Left lung (tissue), 4 donors: ENCODE measurements at regions not wholly inside any gene's neighbourhood (a gene's known extent, or its start where the extent isn't known, plus 50 kb on each side); places are given as distances from the start of the nearest gene placed in this dataset.

Source experiments
- ATAC-seq: fragments of 200-7000 bp; cut with Tn5 transposase; one replicate; pipeline ENCODE4 v1.9.1; 2020; ENCODE audit warnings: moderate library complexity
- DNase-seq, 4 donors: peaks; one replicate each; pipeline ENCODE4 v3.0.0-alpha.2; 2013 to 2020
- H3K27ac ChIP-seq, 2 donors: fragments of 200-600 bp; sonication (generic) in 1 of 2; one replicate each; pipeline versions ENCODE4 v1.5.0 to v1.8.0; 2020 to 2021
- H3K27me3 ChIP-seq, 2 donors: fragments of 200-600 bp; sonication (generic) in 1 of 2; one replicate each; pipeline versions ENCODE4 v1.5.0 to v1.8.0; 2020 to 2021
- H3K36me3 ChIP-seq, 2 donors: fragments of 200-600 bp; sonication (generic) in 1 of 2; one replicate each; pipeline versions ENCODE4 v1.5.0 to v1.8.0; 2020 to 2021
- H3K4me1 ChIP-seq, 2 donors: fragments of 200-600 bp; one replicate each; pipeline ENCODE4 v1.8.0; 2021
- H3K4me3 ChIP-seq, 2 donors: fragments of 200-600 bp; sonication (generic) in 1 of 2; one replicate each; pipeline versions ENCODE4 v1.5.0 to v1.8.0; 2020 to 2021; ENCODE audit warnings: mild to moderate bottlenecking in 1 of 2
- H3K9me3 ChIP-seq, 2 donors: fragments of 200-600 bp; sonication (generic) in 1 of 2; one replicate each; pipeline versions ENCODE4 v1.5.0 to v1.8.0; 2020 to 2021
- intact Hi-C, 2 donors: fragments of 100-400 bp; cut with DNase I; formaldehyde crosslinking; loops; one replicate each; pipeline versions ENCODE4 v1.11.2 to v1.14.2; 2022
- TF ChIP-seq, protein P1 (sequence below), 2 donors: fragments of 200-600 bp; sonication (generic) in 1 of 2; IDR thresholded peaks; one replicate each; pipeline versions ENCODE4 v1.5.0 to v1.8.0; 2021; ENCODE audit warnings: antibody characterized with exemption in 2 of 2
- donor health status: DM: no; HTN: yes; CAD: no.
- donor health status: DM: no; HTN: no; CAD: no.

DNA sequence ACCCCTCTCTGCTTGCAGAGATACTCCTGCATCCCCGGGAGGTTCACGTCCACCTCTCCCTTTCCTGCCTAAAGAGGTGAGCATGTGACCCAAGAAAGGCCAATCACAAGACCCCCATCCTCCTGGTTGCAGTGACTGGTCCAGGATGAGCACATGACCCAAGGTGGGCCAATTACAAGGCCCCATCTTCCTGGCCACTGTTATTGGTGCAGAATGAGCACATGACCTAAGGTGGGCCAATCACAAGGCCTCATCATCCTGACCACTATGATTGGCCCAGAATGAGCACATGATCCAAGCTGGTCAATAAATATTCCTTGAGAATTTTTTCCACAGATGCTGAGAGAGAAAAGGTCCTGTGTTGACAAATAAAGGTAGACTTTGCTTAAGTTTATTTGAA, 350.7 kb downstream of the EFNB2 start:
- H3K4me1 ChIP-seq: no peaks in the 10 kb centered on the region
- peaks cover 0 to 4% of the 10 kb centered on the region in 2 donors for H3K9me3 ChIP-seq
- H3K4me3 ChIP-seq: no peak overlapping the region
- no peak for ATAC-seq
- TF ChIP-seq, protein P1, sequence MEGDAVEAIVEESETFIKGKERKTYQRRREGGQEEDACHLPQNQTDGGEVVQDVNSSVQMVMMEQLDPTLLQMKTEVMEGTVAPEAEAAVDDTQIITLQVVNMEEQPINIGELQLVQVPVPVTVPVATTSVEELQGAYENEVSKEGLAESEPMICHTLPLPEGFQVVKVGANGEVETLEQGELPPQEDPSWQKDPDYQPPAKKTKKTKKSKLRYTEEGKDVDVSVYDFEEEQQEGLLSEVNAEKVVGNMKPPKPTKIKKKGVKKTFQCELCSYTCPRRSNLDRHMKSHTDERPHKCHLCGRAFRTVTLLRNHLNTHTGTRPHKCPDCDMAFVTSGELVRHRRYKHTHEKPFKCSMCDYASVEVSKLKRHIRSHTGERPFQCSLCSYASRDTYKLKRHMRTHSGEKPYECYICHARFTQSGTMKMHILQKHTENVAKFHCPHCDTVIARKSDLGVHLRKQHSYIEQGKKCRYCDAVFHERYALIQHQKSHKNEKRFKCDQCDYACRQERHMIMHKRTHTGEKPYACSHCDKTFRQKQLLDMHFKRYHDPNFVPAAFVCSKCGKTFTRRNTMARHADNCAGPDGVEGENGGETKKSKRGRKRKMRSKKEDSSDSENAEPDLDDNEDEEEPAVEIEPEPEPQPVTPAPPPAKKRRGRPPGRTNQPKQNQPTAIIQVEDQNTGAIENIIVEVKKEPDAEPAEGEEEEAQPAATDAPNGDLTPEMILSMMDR (IDR thresholded peaks at IDR 0.05): no peak
- H3K27ac ChIP-seq: no peak overlapping the region
- no peaks in the 10 kb centered on the region for H3K27me3 ChIP-seq
- intact Hi-C loops: no loop called here
- no peak for DNase-seq
- no peaks in the 10 kb centered on the region for H3K36me3 ChIP-seq

DNA sequence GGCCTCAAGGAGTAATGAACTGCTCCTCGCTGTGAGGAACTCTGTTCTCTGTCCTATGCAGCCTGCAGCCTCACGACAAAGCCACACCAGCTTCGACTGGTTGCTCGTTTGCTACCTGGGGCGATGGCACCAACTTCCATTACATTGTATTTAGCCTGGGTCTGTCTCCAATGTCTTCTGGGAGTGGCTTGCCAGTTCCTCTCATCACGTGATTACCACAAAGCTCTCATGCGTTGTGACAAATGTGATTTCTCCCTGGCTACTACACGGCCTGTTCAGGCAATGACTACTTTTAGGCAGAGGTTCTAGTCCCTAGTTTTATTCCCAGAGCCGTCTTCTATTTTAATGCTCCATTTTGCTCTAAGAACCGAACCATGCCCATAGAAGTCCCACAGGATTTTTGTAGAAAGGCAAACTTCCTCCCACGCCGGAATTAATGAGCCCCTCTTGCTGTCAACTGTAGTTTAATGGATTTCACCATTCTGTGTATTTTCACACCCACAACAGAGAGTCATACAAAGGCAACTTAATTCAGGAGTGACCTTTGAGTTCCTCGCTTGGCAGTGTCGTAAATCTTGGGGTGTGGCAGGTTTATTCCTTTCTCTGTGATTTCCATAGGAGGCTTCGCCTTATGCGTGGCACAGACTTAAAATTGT, 351.9 kb downstream of the EFNB2 start:
- DNase-seq (no peak), ATAC-seq (no peak)
- Histone ChIP-seq H3K4me1 (no peaks in the 10 kb centered on the region), H3K27me3 (no peaks in the 10 kb centered on the region), H3K9me3 (peaks cover 0 to 4% of the 10 kb centered on the region in 2 donors), H3K36me3 (no peaks in the 10 kb centered on the region), H3K27ac (no peak overlapping the region), H3K4me3 (no peak overlapping the region)
- TF ChIP-seq, protein P1 (IDR thresholded peaks at IDR 0.05): no peak
- intact Hi-C loops: no loop called here

DNA sequence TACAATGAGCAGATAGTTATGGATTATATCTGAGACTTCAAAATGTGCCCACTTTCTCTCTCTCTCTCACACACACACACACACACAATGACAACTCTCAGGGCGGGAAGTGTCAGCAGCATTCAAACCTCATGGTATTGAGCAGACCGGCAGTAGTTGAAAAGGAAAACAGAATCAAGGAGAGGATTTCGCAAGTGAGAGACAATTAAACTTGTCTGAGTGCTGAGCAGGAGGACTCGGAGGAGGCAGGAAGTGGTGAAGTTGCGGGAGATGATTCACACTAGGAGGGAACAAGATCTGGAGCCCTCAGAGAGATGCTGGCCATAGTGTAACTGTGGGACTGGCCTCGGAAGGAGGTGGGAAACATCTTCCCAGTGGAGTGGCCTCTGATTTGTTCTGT, 353.1 kb downstream of the EFNB2 start:
- no peaks in the 10 kb centered on the region for H3K36me3 ChIP-seq
- DNase-seq (no peak), ATAC-seq (peak; percentile 45)
- no peak overlapping the region for H3K27ac ChIP-seq
- H3K27me3 ChIP-seq: no peaks in the 10 kb centered on the region
- no peak overlapping the region for H3K4me3 ChIP-seq
- intact Hi-C loops: no loop called here
- H3K4me1 ChIP-seq: no peaks in the 10 kb centered on the region
- TF ChIP-seq, protein P1 (IDR thresholded peaks at IDR 0.05): no peak
- H3K9me3 ChIP-seq: no peaks in the 10 kb centered on the region

DNA sequence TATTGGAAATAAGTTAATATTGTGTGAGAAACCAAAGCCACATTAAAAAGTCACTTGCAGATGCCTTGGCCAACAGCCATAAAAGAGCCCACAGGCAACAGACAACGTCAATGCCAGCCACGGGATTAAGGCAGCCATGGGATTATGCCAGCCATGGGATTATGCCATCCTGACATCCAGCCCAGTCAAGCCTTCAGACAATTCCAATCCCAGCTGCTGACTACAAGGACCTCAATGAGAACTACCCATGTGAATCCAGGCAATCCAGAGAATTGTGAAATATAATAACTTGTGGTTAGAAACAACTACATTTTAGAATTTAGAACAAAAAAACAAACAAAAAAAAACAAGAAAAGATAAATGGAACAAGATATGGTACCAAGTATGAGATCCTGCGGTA, 356.6 kb downstream of the EFNB2 start:
- no peak for DNase-seq
- TF ChIP-seq, protein P1 (IDR thresholded peaks at IDR 0.05): no peak
- H3K4me1 ChIP-seq: no peaks in the 10 kb centered on the region
- no peaks in the 10 kb centered on the region for H3K9me3 ChIP-seq
- H3K27me3 ChIP-seq: no peaks in the 10 kb centered on the region
- ATAC-seq: no peak
- intact Hi-C loops: no loop called here
- H3K27ac ChIP-seq: no peak overlapping the region
- no peak overlapping the region for H3K4me3 ChIP-seq
- H3K36me3 ChIP-seq: no peaks in the 10 kb centered on the region

DNA sequence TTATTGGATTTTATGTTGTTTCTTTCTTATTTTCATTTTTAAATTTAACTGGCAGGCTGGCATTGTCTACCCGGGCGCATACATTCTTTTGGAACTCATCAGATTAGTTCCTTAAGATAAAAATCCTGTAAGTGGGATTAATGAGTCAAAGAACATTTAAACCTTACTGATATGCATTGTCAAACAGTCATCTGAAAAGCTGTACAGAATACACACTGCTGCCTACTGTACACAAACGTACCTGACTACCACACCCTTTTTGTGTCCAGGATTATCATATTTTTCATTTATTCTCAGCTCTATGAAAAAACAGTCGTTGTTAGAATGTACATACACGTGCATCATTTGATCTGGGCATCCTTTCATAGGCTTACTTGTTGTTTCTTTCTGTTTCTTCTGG, 358.3 kb downstream of the EFNB2 start:
- TF ChIP-seq, protein P1 (IDR thresholded peaks at IDR 0.05): no peak
- Histone ChIP-seq H3K36me3 (no peaks in the 10 kb centered on the region), H3K27ac (no peak overlapping the region), H3K27me3 (no peaks in the 10 kb centered on the region), H3K4me1 (no peaks in the 10 kb centered on the region), H3K9me3 (no peaks in the 10 kb centered on the region), H3K4me3 (no peak overlapping the region)
- DNase-seq (no peak), ATAC-seq (no peak)
- intact Hi-C loops: no loop called here
